Fibroblast of lung (primary cell): ENCODE measurements at regions not wholly inside any gene's neighbourhood (a gene's known extent, or its start where the extent isn't known, plus 50 kb on each side); places are given as distances from the start of the nearest gene placed in this dataset.

Experiments
- EZH2 ChIP-seq: IDR thresholded peaks from 2 replicates; pipeline ENCODE4 v1.5.1; 2012; ENCODE audit warnings: low read length, control low read depth, mild to moderate bottlenecking; ENCODE audit errors: missing control alignments
- TF ChIP-seq, protein P1 (sequence below), 2 donors: IDR thresholded peaks in 1 of 2; conservative IDR thresholded peaks in 1 of 2; 1 replicate in 1 of 2; 2 replicates in 1 of 2; pipeline ENCODE4 v1.5.1; 2011 to 2012; ENCODE audit warnings: low read length in 2 of 2, control low read depth in 1 of 2, inconsistent platforms in 1 of 2, low read depth in 1 of 2, mild to moderate bottlenecking in 1 of 2

DNA sequence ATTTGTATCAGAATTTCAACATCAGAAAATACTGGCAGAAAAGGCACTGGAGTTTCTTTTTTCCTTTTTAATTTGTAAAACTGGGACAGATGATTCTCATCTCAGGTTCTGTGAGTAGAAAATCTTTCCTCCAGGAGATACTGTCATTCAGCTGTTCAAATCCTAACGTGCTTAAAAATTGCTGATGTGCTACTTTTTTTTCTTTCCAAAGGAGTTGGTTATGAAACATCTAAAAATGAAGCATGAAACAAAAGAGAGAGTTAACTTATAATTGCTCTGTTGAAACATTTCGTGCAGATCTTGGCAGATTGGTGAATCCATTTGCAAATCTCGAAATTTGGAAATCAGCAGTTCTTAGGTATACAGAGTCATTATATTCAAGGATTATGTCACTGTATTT lies 622.6 kb downstream of the RNF144B start:
- TF ChIP-seq, protein P1, sequence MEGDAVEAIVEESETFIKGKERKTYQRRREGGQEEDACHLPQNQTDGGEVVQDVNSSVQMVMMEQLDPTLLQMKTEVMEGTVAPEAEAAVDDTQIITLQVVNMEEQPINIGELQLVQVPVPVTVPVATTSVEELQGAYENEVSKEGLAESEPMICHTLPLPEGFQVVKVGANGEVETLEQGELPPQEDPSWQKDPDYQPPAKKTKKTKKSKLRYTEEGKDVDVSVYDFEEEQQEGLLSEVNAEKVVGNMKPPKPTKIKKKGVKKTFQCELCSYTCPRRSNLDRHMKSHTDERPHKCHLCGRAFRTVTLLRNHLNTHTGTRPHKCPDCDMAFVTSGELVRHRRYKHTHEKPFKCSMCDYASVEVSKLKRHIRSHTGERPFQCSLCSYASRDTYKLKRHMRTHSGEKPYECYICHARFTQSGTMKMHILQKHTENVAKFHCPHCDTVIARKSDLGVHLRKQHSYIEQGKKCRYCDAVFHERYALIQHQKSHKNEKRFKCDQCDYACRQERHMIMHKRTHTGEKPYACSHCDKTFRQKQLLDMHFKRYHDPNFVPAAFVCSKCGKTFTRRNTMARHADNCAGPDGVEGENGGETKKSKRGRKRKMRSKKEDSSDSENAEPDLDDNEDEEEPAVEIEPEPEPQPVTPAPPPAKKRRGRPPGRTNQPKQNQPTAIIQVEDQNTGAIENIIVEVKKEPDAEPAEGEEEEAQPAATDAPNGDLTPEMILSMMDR (conservative IDR thresholded peaks at IDR 0.05 in 1 of 2, IDR thresholded peaks at IDR 0.05 in 1 of 2; ENCODE audit: low read depth in 1 of 2, low read length in 2 of 2) = no peak
- no peak for TF ChIP-seq EZH2
